GM18517 (cell line): ENCODE measurements at regions not wholly inside any gene's neighbourhood (a gene's known extent, or its start where the extent isn't known, plus 50 kb on each side); places are given as distances from the start of the nearest gene placed in this dataset.
"Not testable (repeated sequence)": the region's sequence is repeated elsewhere in the genome, so short reads cannot be mapped to it uniquely, and the experiment has no call there.

Experiments used
- ATAC-seq: cut with Tn5 transposase; IDR thresholded peaks from one replicate; pipeline ENCODE4 v1.9.1; 2021; ENCODE audit warnings: mild to moderate bottlenecking, moderate library complexity; ENCODE audit not compliant: unreplicated experiment

DNA sequence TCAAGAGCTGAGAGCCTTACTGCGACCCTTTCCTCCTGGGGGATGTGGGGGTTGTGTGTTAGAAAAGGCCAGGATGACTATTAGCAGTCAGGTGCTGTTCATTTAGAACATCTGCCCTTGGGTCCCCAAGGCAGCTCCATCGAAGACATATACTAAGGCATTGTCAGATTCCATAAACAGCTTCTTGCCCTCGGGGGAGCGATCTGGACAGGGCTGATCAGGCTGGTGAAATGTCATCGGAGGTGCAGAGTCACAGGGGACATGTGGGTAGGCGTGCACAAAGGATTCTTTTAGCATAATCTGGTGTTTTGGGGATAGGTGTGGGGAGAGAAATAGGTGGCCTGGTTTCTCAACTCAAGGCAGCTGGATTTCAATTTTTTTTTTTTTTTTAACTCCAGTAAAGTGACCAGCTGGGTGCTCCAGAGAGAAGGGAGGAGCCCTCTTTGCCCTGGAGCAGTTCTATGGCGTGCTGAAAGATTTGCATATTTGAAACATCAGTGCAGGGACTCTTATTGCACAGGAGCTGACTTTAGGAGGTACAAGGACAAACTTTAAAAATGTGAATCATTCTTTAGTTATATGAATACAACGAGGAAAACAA is 160.1 kb downstream of the SUDS3 start:
- ATAC-seq = no peak

DNA sequence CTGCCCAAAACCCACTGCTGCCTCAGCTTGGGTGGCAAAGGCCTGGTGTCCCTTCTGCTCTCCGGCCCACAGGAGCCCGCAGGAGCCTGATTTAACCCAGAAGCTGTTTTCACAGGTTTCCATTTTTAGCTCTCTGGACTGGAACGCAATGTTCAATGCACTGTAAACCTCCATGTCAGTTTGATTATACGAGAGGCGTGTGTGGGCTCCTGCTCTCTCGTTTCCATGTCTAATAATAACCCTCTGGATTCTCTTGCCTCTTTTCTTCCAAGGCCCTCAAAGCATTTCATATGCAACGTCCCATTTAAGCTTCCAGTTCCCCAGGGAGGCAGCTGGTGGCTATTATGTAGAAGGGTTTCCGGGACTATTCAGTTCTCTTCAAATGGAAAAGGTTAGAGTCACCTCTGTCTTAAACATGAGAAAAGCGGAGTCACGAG is 161.1 kb downstream of the SUDS3 start:
- no peak for ATAC-seq

DNA sequence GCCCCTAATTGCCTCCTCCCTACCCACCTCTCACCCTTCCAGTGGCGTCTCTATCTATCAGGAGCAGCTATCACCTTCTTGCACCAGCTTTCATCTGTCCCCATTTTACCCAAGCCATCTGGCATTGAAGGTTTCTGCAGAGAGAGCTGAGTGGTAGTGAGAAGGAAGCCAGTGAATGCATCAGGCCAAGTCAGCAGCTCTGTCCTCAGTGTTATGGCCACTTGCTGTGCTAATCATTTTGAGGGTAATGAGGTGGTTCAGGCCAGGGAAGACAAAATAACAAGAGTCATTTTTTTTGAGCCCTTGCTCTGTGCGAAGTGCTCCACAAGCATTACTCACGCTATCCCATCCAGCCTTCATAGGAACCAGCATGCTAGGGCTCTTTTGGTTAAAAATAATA is 164.7 kb downstream of the SUDS3 start:
- no peak for ATAC-seq

DNA sequence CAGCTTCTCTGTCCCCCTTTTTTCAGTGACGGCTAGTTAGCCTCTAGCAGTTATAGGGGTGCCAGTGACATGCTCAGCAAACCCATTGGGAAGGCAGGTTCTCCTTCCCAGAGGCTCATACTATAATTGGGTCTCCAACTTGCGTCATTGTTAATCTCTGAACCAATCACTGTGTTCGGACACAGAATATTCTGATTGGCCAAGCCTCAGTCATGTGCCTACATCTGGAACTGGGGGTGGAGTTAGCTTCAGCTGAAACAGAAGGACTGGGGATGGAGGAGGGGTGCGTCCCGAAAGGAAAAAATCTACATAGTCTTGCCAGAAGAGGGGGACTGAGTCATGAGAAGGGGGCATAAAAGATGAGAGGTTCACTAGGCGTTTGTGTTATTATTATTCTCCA is 165.6 kb downstream of the SUDS3 start:
- ATAC-seq = no peak

DNA sequence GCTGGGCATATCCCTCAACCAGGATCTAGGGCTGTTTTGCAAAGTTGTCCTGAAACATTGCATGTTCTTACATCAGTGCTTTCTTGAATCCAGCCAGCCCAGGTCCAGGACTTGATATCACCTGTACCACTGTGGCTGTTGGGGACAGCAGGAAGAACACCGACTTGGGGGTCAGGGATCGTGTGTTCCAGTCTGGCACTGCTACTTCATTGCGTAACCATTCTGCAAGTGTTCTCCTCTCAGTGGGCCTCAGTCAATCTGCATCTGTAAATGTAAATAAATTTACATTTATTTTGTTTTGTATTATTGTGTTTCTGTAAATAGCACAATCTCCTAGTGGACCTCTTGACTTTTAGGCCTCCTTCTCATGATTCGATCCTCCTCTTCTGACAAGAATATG is 167.3 kb downstream of the SUDS3 start:
- ATAC-seq = no peak

DNA sequence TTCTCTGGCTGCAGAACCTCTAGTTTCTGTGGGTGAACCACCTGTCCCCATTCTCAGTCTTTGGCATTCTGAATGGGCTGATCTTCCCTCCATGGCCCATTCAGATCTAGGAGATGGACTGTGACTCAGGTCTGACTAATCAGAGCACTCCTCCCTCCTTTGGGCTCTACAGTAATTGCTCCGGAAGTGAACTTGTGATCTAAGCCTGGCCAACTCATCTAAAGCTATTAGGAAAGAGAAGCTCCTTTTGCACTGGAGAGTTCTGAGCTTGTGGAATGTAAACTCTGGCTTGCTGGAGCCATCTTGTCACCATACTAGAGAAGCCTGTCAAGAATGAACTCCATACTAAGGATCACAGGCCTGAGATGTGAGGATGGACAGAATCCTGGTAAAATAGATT is 168.2 kb downstream of the SUDS3 start:
- no peak for ATAC-seq

DNA sequence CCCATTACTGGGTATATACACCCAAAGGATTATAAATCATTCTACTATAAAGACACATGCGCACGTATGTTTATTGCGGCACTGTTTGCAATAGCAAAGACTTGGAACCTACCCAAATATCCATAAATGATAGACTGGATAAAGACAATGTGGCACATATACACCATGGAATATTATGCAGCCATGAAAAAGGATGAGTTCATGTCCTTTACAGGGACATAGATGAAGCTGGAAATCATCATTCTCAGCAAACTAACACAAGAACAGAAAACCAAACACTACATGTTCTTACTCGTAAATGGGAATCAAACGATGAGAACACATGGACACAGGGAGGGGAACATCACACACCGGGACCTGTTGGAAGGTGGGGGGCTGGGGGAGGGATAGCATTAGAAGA is 171.3 kb downstream of the SUDS3 start:
- ATAC-seq = not testable (repeated sequence)

DNA sequence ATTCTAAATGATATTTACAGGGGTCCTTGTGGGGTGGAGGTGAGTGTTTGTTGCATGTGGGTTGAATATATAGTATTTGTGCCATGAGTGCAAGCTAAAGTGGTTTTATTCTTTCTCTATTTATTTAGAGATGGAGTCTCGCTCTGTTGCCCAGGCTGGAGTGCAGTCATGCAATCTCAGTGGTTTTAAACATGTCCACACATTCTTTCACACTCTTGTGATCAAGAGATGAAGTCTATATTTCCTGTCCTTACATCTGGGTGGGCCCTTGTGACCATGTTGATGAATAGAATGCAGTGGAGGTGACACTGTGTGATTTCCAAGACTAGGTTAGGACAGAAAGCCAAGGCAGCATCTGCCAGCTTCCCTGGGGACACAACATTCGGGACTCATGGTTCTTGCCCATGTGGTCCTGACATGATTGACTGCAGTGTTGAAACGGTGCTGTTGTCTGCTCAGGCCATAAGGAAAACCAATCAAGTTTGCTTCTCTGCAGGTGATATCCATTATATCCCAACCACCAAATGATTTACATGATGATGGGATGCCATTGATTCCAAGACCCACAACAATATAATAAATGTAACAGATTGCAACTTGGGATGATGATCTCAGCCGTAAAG is 172.6 kb downstream of the SUDS3 start:
- ATAC-seq = no peak

DNA sequence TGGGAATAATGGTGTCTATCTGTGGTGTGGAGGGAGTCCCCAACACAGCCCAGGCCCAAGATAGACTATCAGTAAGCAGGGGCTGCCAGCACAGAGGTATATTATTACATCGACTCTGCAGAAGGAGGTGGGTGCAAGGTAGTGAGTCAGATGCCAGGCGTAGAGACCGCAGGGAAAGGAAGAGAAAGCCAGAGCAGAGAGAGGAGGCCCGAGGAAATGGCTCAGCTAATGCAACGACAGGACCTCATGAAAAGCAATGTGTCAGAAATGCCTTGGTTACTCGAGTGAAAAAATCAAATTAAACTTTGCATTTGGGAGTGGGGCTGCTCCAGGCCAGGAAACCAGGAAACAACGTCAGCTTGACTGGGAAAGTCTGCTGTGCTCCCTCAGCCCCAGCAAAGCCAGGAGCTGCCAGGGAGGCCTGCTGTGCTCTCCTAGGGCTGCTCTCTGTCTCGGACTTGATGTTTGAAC is 173.2 kb downstream of the SUDS3 start:
- no peak for ATAC-seq

DNA sequence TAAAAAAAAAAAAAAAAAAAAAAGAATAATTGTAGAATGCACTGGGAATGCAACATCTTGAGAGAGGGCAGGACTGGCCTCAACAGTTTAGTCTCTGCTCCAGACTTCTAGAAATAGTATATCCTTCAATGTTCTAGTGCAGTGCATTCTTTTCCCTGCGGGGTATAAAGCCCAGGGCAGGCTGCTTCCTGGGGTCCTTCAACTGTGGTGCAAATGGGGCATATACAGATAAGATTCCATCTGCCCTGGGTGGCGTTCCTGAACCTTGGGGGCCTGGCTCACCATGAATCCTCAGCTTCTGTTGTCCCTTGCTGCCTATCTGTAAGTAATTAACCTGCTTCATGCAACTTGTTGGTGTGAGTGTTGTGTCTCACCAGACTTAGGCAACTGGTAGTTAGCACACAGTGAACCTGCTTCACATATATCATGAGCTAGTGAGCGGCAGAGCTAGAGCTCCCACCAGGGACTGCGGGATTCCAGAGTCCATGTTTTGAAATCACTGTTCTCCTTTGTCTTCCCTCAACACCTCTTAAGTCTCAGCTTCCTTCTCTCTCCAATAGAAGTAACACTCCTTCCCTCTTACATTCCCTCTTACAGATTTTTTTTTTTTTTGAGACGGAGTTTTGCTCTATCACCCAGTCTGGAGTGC is 177.6 kb downstream of the SUDS3 start:
- no peak for ATAC-seq

DNA sequence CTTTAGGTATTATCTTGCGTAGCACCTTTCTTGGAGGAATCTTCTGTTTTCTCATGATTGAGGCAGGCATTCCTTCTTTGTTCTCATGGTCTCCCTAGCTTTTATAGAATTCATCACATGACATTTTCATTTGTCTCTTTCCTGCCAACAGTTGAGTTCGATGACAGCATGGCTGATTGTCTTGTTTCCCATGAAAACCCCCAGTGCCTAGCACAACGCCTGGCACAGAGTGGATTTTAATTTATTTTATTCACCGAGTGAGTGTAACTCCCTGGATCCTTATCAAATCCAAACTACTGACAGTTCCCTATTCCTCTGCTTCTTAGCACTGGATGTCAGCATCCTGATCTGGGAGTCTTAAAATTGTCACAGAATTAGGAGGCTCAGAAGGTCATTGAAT is 182.6 kb downstream of the SUDS3 start:
- no peak for ATAC-seq

DNA sequence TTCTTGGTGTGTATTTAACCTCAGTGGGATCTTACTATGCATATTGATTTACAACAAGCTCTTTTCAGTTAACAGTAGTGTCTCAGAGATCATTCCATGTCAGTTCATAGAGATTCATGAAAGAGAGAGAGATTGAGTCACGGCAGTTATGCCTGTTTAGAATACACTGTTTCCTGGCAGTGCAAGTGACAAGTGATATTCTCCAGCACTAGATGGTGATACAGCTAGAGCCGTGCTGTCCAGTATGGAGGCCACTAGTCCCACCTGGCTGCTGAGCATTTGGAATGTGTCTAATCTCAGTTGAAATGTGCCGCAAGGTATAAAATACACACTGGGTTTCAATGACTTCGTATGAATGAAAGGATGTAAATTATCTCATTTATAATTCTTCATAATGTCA is 184.4 kb downstream of the SUDS3 start:
- no peak for ATAC-seq

DNA sequence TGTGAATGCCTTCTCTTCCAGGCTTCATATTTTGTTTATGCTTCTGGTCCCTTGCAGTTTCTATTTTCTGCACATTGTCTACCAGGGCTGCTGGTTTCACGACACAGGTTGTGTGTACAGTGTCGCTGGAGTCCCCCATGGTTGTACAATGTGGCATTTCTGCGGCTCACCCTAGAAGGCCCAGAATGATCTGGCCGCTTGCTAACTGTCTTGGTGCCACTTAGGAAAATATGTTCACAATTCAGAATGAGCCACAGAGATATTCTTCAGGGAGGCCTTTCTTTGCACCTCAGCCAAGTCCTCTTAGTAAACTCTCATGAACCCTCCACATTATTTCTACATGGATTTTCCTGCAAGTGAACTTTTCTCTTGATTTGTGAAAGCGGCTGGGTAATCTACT is 195.4 kb downstream of the SUDS3 start:
- ATAC-seq = no peak

DNA sequence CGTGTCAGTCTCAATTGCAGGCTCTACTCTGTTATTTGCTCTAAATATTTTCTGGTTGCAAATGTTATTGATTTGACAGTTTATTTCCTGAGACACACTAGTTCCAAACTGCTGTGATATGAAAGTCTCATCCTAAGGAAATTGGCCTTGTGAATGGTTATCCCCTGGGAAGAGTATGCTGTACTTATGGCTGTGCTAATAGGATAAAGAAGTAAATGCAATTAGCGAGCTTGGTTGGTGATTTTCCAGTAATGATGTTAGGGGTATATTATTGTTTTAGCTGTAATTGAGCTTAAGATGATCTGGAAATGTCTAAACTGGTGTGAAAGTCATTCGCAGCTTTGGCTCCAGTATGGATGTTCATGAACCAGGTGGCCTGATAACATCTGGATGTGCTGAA is 197.9 kb downstream of the SUDS3 start:
- ATAC-seq = no peak

DNA sequence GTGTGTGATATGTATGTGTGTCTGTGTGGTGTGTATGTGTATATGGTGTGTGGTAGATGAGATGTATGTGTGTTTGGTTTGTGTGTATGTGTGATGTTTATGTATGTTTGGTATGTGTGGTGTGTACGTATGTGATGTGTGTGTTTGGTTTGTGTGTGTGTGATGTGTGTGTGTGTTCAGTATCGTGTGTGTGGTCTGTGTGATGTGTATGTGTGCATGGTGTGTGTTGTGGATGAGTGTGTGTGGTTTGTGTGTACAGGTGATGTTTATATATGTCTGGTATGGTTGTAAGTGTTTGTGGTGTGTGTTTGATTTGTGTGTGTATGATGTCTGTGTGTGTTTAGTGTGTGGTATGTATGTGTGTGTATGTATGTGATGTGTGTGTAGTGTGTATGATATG is 199.4 kb downstream of the SUDS3 start:
- ATAC-seq = no peak

DNA sequence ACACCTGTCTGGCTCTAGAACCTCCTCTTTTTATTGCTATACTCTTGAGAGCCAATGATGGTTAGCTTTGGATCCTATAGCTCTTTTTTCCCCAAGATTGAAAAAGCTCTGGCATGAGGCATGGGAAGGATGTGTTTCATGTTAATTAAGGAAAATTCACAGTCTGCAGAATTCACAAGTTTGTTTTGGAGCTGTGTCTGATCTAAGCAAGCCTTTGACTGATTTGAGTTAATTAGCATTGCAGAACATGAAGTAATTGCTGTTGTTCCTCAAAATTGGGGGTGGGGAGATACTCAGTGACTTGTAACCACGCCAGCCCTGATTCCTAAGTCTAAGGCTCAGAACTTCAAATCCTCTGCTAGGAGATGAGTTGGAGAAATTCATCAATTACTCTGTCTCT is 205.0 kb downstream of the SUDS3 start:
- no peak for ATAC-seq

DNA sequence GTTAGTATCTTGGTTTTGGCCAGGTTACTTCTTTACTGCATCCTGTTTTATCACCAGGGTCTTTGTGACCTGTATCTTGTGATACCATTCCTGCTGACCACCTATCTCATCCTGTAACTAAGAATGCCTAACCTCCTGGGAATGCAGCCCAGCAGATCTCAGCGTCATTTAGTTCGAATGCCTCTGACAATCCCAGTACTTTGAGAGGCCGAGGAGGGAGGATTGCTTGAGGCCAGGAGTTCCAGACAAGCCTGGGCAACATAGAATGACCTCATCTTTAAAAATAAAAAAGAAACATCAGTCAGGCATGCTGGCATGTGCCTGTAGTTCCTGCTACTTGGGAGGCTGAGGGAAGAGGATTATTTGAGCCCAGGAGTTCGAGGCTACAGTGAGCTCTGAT is 206.5 kb downstream of the SUDS3 start:
- no peak for ATAC-seq

DNA sequence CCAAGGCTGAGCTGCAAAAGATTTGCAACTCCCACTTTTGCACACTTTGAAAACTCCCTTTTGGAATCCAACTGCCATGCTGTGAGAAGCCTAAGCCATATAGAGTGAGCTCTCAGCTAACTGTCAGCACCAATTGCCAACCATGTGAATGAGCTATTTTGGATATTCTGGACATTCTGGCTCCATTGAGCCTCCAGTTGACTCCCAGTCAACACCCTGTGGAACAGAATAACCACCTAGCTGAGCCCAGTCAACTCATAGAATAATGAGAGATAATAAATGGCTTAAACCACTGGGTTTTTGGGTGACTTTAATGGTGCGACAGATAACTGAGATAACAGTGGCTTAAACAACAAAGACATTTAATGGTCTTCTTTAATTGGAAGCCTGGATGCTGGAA is 210.1 kb downstream of the SUDS3 start:
- no peak for ATAC-seq

DNA sequence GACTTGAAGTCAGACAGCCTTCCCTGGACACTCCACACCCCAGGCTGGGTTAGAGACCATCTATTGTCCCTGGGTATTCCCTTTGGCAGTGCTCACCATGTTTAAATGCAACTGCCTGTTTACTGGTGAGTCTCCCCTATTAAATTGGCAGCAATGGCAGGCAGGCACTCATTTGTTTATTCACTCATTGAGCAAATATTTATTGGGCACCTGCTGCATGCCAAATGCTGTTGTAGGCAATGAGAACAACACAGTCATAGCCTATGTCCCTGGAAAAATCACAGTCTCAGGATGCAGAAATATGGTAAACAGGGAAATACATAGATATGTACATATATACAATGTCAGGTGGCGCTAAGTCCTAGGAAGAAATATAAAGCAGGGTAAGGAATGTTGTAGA is 212.8 kb downstream of the SUDS3 start:
- no peak for ATAC-seq

DNA sequence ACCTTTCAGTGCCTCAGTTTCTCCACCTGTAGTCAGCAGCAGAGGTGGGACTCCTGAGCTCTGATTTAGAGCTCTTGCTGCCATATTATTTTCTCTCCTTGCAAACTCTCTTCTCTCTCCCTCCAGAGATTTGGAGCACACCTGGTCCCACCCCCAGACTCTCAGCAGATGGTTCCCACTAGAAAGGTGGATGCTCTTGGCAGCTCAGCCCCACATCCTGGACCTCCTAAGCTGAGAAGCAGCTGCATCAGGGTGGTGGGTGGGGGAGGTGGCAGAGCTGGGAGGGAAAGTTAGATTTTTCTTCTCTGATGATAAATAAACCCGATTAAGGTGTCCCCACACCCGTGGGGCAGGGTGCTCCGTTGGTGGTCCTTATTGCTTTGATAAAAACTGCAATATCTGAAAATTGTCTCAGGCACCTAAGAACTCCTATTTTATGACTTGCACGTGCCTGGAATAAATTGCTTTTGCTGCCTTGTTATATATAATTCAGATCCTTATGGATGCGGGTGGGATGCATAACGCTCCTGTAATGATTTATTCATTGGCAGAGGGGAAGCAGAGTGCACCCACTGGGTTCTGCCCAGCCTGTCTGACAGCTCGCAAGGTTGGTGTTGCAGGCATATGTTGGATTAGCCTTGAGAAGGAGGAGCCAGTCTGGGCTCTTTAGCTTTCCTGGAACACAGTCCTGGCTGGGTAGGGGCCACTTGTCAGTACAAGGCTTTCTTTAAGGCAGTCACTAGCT is 214.2 kb downstream of the SUDS3 start:
- ATAC-seq = no peak

DNA sequence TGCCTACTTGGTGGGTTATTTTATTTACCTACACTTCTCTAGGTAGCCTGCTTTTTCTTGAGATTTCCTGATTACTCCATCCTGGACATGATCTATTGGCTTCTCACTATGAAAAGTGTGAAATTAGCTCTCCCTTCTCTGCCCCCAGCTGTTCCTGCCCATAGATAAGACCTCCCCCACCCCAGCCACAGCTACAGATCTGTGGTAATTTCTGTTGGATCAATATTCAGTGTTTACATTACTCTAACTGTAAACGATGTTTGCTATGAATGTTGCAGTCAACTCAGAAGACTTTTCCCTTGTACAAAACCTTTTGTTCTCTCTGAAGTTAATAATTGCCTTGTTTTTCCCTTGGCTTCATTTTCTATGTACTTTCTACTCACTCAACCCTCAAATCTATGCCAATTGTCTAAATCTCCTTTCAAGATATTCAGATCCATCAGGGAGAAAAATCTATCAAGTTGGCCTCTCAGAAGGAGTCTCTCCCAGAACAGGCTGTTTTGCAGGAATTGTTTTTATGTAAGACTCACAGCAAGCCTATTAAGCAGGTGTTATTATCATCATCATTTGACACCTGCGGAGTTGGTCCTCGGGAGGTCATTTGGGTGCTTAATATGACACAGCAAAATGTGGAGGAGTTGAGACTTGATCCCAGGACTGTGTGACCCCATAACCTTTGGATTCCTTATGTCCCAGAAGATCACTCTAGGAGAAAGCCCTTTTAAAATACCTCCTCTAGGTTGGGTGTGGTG is 227.4 kb downstream of the SUDS3 start:
- ATAC-seq = no peak
